Breast epithelium (tissue), 3 donors: ENCODE measurements at regions not wholly inside any gene's neighbourhood (a gene's known extent, or its start where the extent isn't known, plus 50 kb on each side); places are given as distances from the start of the nearest gene placed in this dataset.
"Not testable (repeated sequence)": the region's sequence is repeated elsewhere in the genome, so short reads cannot be mapped to it uniquely, and the experiment has no call there.

Experiments used
- CTCF ChIP-seq, 3 donors: fragments of 450-650 bp; IDR thresholded peaks; one replicate each; pipeline ENCODE4 v1.5.1; 2016 to 2017; ENCODE audit warnings: antibody characterized with exemption in 3 of 3, mild to moderate bottlenecking in 3 of 3, moderate library complexity in 3 of 3
- POLR2A ChIP-seq: fragments of 450-650 bp; IDR thresholded peaks from one replicate; pipeline ENCODE4 v1.6.1; 2016; ENCODE audit warnings: antibody characterized with exemption, mild to moderate bottlenecking, moderate library complexity
- POLR2AphosphoS5 ChIP-seq, 3 donors: sonication (generic); formaldehyde crosslinking; IDR thresholded peaks; one replicate each; pipeline ENCODE4 v1.6.1; 2017; ENCODE audit warnings: antibody characterized with exemption in 3 of 3

- TF ChIP-seq CTCF (IDR thresholded peaks at IDR 0.05); POLR2A; POLR2AphosphoS5 (IDR thresholded peaks at IDR 0.05): not testable (repeated sequence)
Observed at GRCh38 chr1:194738843-194739242, 1552.4 kb upstream of the B3GALT2 start.
